ENCODE measurements at regions not wholly inside any gene's neighbourhood (a gene's known extent, or its start where the extent isn't known, plus 50 kb on each side); places are given as distances from the start of the nearest gene placed in this dataset.

DNA sequence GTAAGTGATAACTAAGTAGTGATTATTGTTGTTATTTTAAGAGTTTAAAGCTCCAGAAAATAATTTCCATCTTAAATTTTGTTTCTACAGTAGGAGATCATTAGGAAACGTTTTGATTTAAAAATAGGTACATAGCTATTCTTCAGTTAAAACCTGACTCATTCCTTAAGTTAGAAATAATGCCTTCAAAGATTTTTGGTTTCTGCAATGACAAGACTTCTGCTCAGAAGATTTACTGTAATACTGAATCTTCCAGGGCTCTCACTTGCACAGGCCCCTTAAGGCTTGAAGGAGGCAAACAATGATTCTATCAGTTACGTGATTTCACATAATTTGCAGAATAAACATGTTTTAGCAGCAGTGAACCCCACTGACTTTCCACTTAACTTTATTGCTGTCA is 333.7 kb downstream of the RAD51AP2 start:
- no peaks in the 10 kb centered on the region for H3K4me1 ChIP-seq (ENCODE audit: insufficient read depth, insufficient read length)
- no peak for DNase-seq (ENCODE audit: low read depth, low spot score)
- no peaks in the 10 kb centered on the region for H3K9me3 ChIP-seq (ENCODE audit: insufficient read depth, low read length)
- no peak for TF ChIP-seq YY1 (IDR thresholded peaks at IDR 0.05; ENCODE audit: insufficient read depth, insufficient read length)
- TF ChIP-seq ZNF274 (IDR thresholded peaks at IDR 0.05; ENCODE audit: low read depth, low read length): no peak
- TF ChIP-seq SUZ12 (IDR thresholded peaks at IDR 0.05; ENCODE audit: extremely low read depth, insufficient read depth, insufficient read length): no peak
- no peaks in the 10 kb centered on the region for H3K27me3 ChIP-seq (ENCODE audit: insufficient read depth, insufficient read length)
- no peak overlapping the region for H3K9ac ChIP-seq (ENCODE audit: insufficient read length, low read depth)
- H3K36me3 ChIP-seq (ENCODE audit: insufficient read depth, insufficient read length, low read length): no peaks in the 10 kb centered on the region
- H3K4me3 ChIP-seq (ENCODE audit: insufficient read length, low read depth): no peak overlapping the region

DNA sequence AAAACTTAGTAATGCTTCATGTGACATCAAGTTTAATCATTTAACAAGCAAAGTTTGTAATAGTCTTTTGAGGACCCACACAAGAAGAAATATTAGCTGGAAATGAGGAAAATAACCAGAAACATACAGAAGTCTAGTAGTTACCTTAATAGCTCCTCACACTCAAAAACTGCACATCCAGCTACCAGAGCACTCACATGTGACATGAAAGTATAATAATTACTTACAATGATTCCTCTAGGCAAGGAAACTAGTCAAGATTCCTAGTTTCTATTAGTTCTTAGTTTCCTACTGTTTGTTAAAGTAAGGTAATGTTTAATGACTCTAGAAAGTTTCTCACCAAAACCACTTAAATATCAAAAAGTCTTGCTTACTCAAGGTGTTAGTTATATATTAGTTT is 335.8 kb downstream of the RAD51AP2 start:
- Histone ChIP-seq H3K4me1 (ENCODE audit: insufficient read depth, insufficient read length) (no peaks in the 10 kb centered on the region), H3K27me3 (ENCODE audit: insufficient read depth, insufficient read length) (no peaks in the 10 kb centered on the region), H3K36me3 (ENCODE audit: insufficient read depth, insufficient read length, low read length) (no peaks in the 10 kb centered on the region), H3K9me3 (ENCODE audit: insufficient read depth, low read length) (no peaks in the 10 kb centered on the region), H3K4me3 (ENCODE audit: insufficient read length, low read depth) (no peak overlapping the region), H3K9ac (ENCODE audit: insufficient read length, low read depth) (no peak overlapping the region)
- TF ChIP-seq SUZ12 (IDR thresholded peaks at IDR 0.05; ENCODE audit: extremely low read depth, insufficient read depth, insufficient read length): no peak
- TF ChIP-seq ZNF274 (IDR thresholded peaks at IDR 0.05; ENCODE audit: low read depth, low read length): no peak
- no peak for TF ChIP-seq YY1 (IDR thresholded peaks at IDR 0.05; ENCODE audit: insufficient read depth, insufficient read length)
- DNase-seq (ENCODE audit: low read depth, low spot score): no peak

DNA sequence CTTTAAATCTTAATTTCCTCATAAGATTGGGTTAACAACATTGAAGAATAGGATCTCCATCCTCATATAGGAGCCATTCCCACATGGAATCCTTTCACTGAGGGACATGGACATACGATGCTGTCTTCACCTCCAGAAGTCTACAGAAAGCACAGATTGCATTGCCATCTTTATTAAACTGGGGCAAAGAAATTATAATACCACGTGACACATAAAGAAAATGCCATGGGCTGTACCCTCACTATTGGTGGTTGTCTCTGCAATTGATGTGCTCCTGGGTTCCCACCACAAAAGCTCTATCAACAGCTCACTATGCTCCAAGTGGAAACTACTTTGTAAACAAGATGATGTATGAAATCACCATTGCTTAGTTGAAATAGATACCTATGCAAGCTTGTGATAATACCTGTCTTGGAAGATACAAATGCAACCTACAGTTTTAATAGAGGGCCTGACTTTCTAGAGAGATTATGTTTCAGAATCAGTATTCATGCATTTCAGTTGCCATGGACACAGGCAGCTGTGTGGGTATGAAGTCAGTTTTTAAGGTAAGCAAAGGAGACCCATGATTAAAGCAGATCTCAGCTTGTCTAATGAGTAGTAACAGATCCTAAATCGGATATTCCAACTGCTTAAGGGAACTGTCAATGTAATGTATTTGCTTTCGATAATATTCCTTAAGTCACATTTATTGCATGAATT is 337.0 kb downstream of the RAD51AP2 start:
- Histone ChIP-seq H3K9me3 (ENCODE audit: insufficient read depth, low read length) (no peaks in the 10 kb centered on the region), H3K4me1 (ENCODE audit: insufficient read depth, insufficient read length) (no peaks in the 10 kb centered on the region), H3K27me3 (ENCODE audit: insufficient read depth, insufficient read length) (no peaks in the 10 kb centered on the region), H3K4me3 (ENCODE audit: insufficient read length, low read depth) (no peak overlapping the region), H3K9ac (ENCODE audit: insufficient read length, low read depth) (no peak overlapping the region), H3K36me3 (ENCODE audit: insufficient read depth, insufficient read length, low read length) (no peaks in the 10 kb centered on the region)
- TF ChIP-seq SUZ12 (IDR thresholded peaks at IDR 0.05; ENCODE audit: extremely low read depth, insufficient read depth, insufficient read length) (no peak), YY1 (IDR thresholded peaks at IDR 0.05; ENCODE audit: insufficient read depth, insufficient read length) (no peak), ZNF274 (IDR thresholded peaks at IDR 0.05; ENCODE audit: low read depth, low read length) (no peak)
- no peak for DNase-seq (ENCODE audit: low read depth, low spot score)

DNA sequence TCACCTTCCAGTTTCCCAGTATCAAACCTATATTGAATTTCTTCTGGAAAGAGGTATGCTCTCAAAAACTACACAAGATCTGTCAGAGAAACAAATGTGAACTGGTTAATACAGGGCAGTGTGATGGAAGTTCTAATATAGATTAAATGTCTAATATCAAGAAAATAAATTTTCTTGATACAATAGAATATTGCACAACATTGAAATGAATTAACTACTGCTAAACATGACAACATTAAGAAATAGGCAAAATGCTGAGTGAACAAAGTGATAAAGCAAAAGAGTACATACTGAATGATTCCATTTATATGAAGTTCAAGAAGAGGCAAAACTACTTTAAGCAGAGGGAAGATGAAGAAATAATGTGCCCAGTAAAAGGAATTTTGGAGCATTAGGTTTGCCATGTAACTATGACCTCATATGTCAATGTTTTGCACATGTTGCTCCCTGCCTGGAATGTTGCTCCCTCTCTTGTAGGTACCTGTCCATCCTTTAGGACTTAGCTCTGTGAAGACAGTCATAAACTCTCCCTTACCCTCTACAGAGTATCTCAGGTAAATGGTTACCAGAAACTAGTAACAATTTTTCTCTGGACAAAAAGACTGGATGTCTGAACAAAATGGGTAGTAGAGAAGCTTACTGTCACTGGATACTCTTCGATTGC is 339.0 kb downstream of the RAD51AP2 start:
- H3K4me3 ChIP-seq (ENCODE audit: insufficient read length, low read depth): no peak overlapping the region
- no peaks in the 10 kb centered on the region for H3K9me3 ChIP-seq (ENCODE audit: insufficient read depth, low read length)
- H3K4me1 ChIP-seq (ENCODE audit: insufficient read depth, insufficient read length): no peaks in the 10 kb centered on the region
- no peaks in the 10 kb centered on the region for H3K27me3 ChIP-seq (ENCODE audit: insufficient read depth, insufficient read length)
- H3K36me3 ChIP-seq (ENCODE audit: insufficient read depth, insufficient read length, low read length): no peaks in the 10 kb centered on the region
- no peak overlapping the region for H3K9ac ChIP-seq (ENCODE audit: insufficient read length, low read depth)
- TF ChIP-seq SUZ12 (IDR thresholded peaks at IDR 0.05; ENCODE audit: extremely low read depth, insufficient read depth, insufficient read length) (no peak), ZNF274 (IDR thresholded peaks at IDR 0.05; ENCODE audit: low read depth, low read length) (no peak), YY1 (IDR thresholded peaks at IDR 0.05; ENCODE audit: insufficient read depth, insufficient read length) (no peak)
- no peak for DNase-seq (ENCODE audit: low read depth, low spot score)

DNA sequence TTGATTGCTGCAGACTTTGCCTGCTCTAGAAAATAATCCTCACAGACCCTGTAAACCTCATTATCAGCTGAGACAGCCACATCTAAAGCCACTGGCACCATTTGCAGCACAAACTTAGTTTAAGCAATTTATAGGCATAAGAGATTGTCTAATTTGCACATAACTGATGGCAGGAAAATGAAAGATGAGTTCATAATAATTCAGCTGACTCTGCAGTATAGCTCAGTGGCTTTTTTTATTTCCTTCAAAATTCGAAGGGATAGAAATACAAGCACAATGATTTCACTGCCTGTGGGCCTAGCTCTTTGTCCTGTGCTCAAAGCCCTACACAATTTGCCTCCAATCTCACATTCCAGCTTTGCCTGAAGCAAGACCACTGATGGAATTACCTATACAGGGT is 341.2 kb downstream of the RAD51AP2 start:
- TF ChIP-seq YY1 (IDR thresholded peaks at IDR 0.05; ENCODE audit: insufficient read depth, insufficient read length) (no peak), ZNF274 (IDR thresholded peaks at IDR 0.05; ENCODE audit: low read depth, low read length) (no peak), SUZ12 (IDR thresholded peaks at IDR 0.05; ENCODE audit: extremely low read depth, insufficient read depth, insufficient read length) (no peak)
- Histone ChIP-seq H3K36me3 (ENCODE audit: insufficient read depth, insufficient read length, low read length) (no peaks in the 10 kb centered on the region), H3K9me3 (ENCODE audit: insufficient read depth, low read length) (no peaks in the 10 kb centered on the region), H3K4me1 (ENCODE audit: insufficient read depth, insufficient read length) (no peaks in the 10 kb centered on the region), H3K9ac (ENCODE audit: insufficient read length, low read depth) (no peak overlapping the region), H3K4me3 (ENCODE audit: insufficient read length, low read depth) (no peak overlapping the region), H3K27me3 (ENCODE audit: insufficient read depth, insufficient read length) (no peaks in the 10 kb centered on the region)
- no peak for DNase-seq (ENCODE audit: low read depth, low spot score)

DNA sequence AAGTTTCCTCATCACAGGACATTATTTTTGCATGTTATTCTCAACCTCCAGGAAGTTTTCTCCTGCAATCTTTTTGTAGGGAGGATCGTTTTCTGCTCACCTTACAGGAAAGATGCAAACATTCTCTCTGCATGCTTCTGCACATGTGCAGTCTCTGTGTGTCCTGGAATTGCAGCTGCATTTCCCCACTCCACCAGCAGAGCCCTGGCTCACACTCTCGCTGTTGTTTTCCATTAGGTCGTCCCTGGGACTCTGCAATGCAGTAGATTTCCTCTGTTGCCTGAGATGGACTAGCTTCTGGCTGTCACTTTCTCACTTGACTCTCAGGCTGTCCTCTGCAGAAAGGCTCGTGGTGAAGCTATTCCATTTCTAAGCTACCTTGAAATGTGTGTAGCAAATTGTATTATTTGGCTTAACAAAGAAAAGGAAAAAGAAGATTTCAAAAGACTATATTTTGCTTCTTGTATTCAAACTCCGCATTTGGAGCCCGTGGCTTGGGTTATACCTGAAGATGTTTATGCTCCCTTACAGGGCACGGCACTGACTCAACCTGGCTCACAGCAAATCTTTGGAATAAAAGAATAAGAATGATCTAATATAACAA is 346.7 kb downstream of the RAD51AP2 start:
- H3K27me3 ChIP-seq (ENCODE audit: insufficient read depth, insufficient read length): no peaks in the 10 kb centered on the region
- no peak for TF ChIP-seq SUZ12 (IDR thresholded peaks at IDR 0.05; ENCODE audit: extremely low read depth, insufficient read depth, insufficient read length)
- TF ChIP-seq YY1 (IDR thresholded peaks at IDR 0.05; ENCODE audit: insufficient read depth, insufficient read length): no peak
- no peak for TF ChIP-seq ZNF274 (IDR thresholded peaks at IDR 0.05; ENCODE audit: low read depth, low read length)
- H3K9ac ChIP-seq (ENCODE audit: insufficient read length, low read depth): no peak overlapping the region
- no peaks in the 10 kb centered on the region for H3K9me3 ChIP-seq (ENCODE audit: insufficient read depth, low read length)
- H3K4me1 ChIP-seq (ENCODE audit: insufficient read depth, insufficient read length): no peaks in the 10 kb centered on the region
- no peaks in the 10 kb centered on the region for H3K36me3 ChIP-seq (ENCODE audit: insufficient read depth, insufficient read length, low read length)
- H3K4me3 ChIP-seq (ENCODE audit: insufficient read length, low read depth): no peak overlapping the region
- DNase-seq (ENCODE audit: low read depth, low spot score): peak; percentile 52

DNA sequence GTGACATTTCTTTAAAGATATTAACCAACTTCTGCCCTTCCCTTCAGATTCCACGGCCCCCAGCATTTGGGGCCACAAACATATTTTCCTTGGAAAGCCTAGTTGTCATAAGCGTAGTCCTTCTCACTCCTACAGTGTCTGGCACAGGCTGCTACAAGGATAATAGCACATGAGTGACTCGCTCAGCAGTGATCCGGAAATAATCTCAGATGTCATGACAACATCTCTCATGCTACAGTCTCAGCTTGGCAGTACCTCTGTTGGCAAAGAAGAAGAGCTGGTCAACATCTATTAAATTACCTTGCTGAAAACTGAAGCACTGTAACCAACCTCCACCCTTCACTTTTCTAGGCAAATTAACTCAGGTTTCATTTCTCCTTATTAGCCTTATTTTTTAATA is 351.7 kb downstream of the RAD51AP2 start:
- no peaks in the 10 kb centered on the region for H3K9me3 ChIP-seq (ENCODE audit: insufficient read depth, low read length)
- H3K4me3 ChIP-seq (ENCODE audit: insufficient read length, low read depth): no peak overlapping the region
- no peaks in the 10 kb centered on the region for H3K36me3 ChIP-seq (ENCODE audit: insufficient read depth, insufficient read length, low read length)
- H3K4me1 ChIP-seq (ENCODE audit: insufficient read depth, insufficient read length): no peaks in the 10 kb centered on the region
- no peak for DNase-seq (ENCODE audit: low read depth, low spot score)
- H3K9ac ChIP-seq (ENCODE audit: insufficient read length, low read depth): no peak overlapping the region
- TF ChIP-seq SUZ12 (IDR thresholded peaks at IDR 0.05; ENCODE audit: extremely low read depth, insufficient read depth, insufficient read length) (no peak), YY1 (IDR thresholded peaks at IDR 0.05; ENCODE audit: insufficient read depth, insufficient read length) (no peak), ZNF274 (IDR thresholded peaks at IDR 0.05; ENCODE audit: low read depth, low read length) (no peak)
- no peaks in the 10 kb centered on the region for H3K27me3 ChIP-seq (ENCODE audit: insufficient read depth, insufficient read length)

Measured in NT2/D1 (cell line).